ENCODE measurements at regions not wholly inside any gene's neighbourhood (a gene's known extent, or its start where the extent isn't known, plus 50 kb on each side); places are given as distances from the start of the nearest gene placed in this dataset.
"Not testable (repeated sequence)": the region's sequence is repeated elsewhere in the genome, so short reads cannot be mapped to it uniquely, and the experiment has no call there.

- peak; percentile 55 for DNase-seq (ENCODE audit: low read depth)
These were observed 5393.1 kb upstream of the TPTE start for GRCh38 chr21:5128261-5128660.

- not testable (repeated sequence) for DNase-seq (ENCODE audit: low read depth)
These were observed 5387.6 kb upstream of the TPTE start for GRCh38 chr21:5133824-5134223.

- DNase-seq (ENCODE audit: low read depth): not testable (repeated sequence)
These were observed 5385.0 kb upstream of the TPTE start for GRCh38 chr21:5136406-5136805.

- DNase-seq (ENCODE audit: low read depth): not testable (repeated sequence)
These were observed 5384.4 kb upstream of the TPTE start for GRCh38 chr21:5137006-5137405.

GRCh38 chr21:5138687-5139086 lies 5382.7 kb upstream of the TPTE start:
- DNase-seq (ENCODE audit: low read depth): not testable (repeated sequence)

- not testable (repeated sequence) for DNase-seq (ENCODE audit: low read depth)
These were observed 5381.9 kb upstream of the TPTE start for GRCh38 chr21:5139528-5139927.

- not testable (repeated sequence) for DNase-seq (ENCODE audit: low read depth)
These were observed 5378.4 kb upstream of the TPTE start for GRCh38 chr21:5143011-5143410.

- not testable (repeated sequence) for DNase-seq (ENCODE audit: low read depth)
These were observed 5376.7 kb upstream of the TPTE start for GRCh38 chr21:5144731-5145130.

GRCh38 chr21:5147685-5148084 lies 5373.7 kb upstream of the TPTE start:
- not testable (repeated sequence) for DNase-seq (ENCODE audit: low read depth)

GRCh38 chr21:5149222-5149621 lies 5372.2 kb upstream of the TPTE start:
- not testable (repeated sequence) for DNase-seq (ENCODE audit: low read depth)

- not testable (repeated sequence) for DNase-seq (ENCODE audit: low read depth)
These were observed 5367.3 kb upstream of the TPTE start for GRCh38 chr21:5153842-5154640.

GRCh38 chr21:5154641-5154982 lies 5366.8 kb upstream of the TPTE start:
- peak; percentile 38 for DNase-seq (ENCODE audit: low read depth)

GRCh38 chr21:5162693-5163574 lies 5358.4 kb upstream of the TPTE start:
- DNase-seq (ENCODE audit: low read depth): not testable (repeated sequence)

- DNase-seq (ENCODE audit: low read depth): not testable (repeated sequence)
These were observed 5355.6 kb upstream of the TPTE start for GRCh38 chr21:5165829-5166228.

All from renal cortical epithelial cell (primary cell).